ENCODE measurements at regions not wholly inside any gene's neighbourhood (a gene's known extent, or its start where the extent isn't known, plus 50 kb on each side); places are given as distances from the start of the nearest gene placed in this dataset.

- no peak for DNase-seq (ENCODE audit: low read depth)
These were observed 455.0 kb upstream of the TMPO start for GRCh38 chr12:98060411-98060810.

- DNase-seq (ENCODE audit: low read depth), result no peak
These were observed 452.7 kb upstream of the TMPO start for GRCh38 chr12:98062464-98063245.

- DNase-seq (ENCODE audit: low read depth), result no peak
These were observed 450.9 kb upstream of the TMPO start for GRCh38 chr12:98064501-98064900.

- DNase-seq (ENCODE audit: low read depth), result no peak
These were observed 447.6 kb upstream of the TMPO start for GRCh38 chr12:98067795-98068194.

GRCh38 chr12:98073610-98074009 is 441.8 kb upstream of the TMPO start:
- no peak for DNase-seq (ENCODE audit: low read depth)

- no peak for DNase-seq (ENCODE audit: low read depth)
These were observed 441.1 kb upstream of the TMPO start for GRCh38 chr12:98074286-98074685.

GRCh38 chr12:98084391-98084790 is 431.0 kb upstream of the TMPO start:
- no peak for DNase-seq (ENCODE audit: low read depth)

GRCh38 chr12:98085046-98085755 is 430.2 kb upstream of the TMPO start:
- DNase-seq (ENCODE audit: low read depth), result no peak

GRCh38 chr12:98090731-98091130 is 424.7 kb upstream of the TMPO start:
- no peak for DNase-seq (ENCODE audit: low read depth)

GRCh38 chr12:98096436-98096835 is 419.0 kb upstream of the TMPO start:
- DNase-seq (ENCODE audit: low read depth), result no peak

GRCh38 chr12:98106031-98106683 is 409.2 kb upstream of the TMPO start:
- no peak for DNase-seq (ENCODE audit: low read depth)

- DNase-seq (ENCODE audit: low read depth), result no peak
These were observed 406.1 kb upstream of the TMPO start for GRCh38 chr12:98109266-98109665.

- DNase-seq (ENCODE audit: low read depth), result no peak
These were observed 404.9 kb upstream of the TMPO start for GRCh38 chr12:98110536-98110935.

GRCh38 chr12:98113548-98113947 is 401.8 kb upstream of the TMPO start:
- no peak for DNase-seq (ENCODE audit: low read depth)

- DNase-seq (ENCODE audit: low read depth), result no peak
These were observed 393.4 kb upstream of the TMPO start for GRCh38 chr12:98121963-98122362.

- DNase-seq (ENCODE audit: low read depth), result no peak
These were observed 392.3 kb upstream of the TMPO start for GRCh38 chr12:98123021-98123461.

GRCh38 chr12:98126637-98127335 is 388.6 kb upstream of the TMPO start:
- no peak for DNase-seq (ENCODE audit: low read depth)

- DNase-seq (ENCODE audit: low read depth), result no peak
These were observed 388.1 kb upstream of the TMPO start for GRCh38 chr12:98127336-98127679.

GRCh38 chr12:98127854-98128253 is 387.5 kb upstream of the TMPO start:
- DNase-seq (ENCODE audit: low read depth), result no peak

- DNase-seq (ENCODE audit: low read depth), result no peak
These were observed 378.8 kb upstream of the TMPO start for GRCh38 chr12:98136544-98136943.

- DNase-seq (ENCODE audit: low read depth), result no peak
These were observed 378.1 kb upstream of the TMPO start for GRCh38 chr12:98137278-98137677.

- no peak for DNase-seq (ENCODE audit: low read depth)
These were observed 370.4 kb upstream of the TMPO start for GRCh38 chr12:98144953-98145352.

- no peak for DNase-seq (ENCODE audit: low read depth)
These were observed 369.3 kb upstream of the TMPO start for GRCh38 chr12:98146043-98146442.

Measured in GM04503 (cell line).